ENCODE measurements at regions not wholly inside any gene's neighbourhood (a gene's known extent, or its start where the extent isn't known, plus 50 kb on each side); places are given as distances from the start of the nearest gene placed in this dataset.

DNA sequence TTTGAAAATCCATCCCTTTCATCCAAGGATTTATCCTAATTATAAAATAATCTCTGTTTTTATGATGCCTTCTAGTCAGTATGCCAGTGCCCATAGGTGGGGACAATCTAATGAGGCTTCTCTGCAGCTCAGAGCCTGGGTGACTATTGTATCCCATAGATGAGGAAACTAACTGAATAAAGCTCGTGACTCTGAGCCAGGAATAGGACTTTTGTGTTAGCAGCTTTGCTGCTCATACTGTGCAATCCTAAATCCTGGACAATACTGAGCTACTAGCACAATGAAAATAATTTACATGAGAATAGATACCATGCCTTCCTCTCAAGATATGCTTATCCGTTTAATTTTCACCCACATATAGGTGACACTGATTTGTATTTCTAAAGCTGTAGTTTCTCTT lies 443.0 kb downstream of the PLK2 start:
- Histone ChIP-seq H3K4me1 (ENCODE audit: insufficient read depth, low read length) (no peaks in the 10 kb centered on the region), H3K9me3 (ENCODE audit: insufficient read depth, low read length, severe bottlenecking) (no peaks in the 10 kb centered on the region), H2AFZ (ENCODE audit: low read depth, low read length) (no peak overlapping the region), H3K36me3 (ENCODE audit: insufficient read depth, low read length) (no peaks in the 10 kb centered on the region), H3K4me3 (ENCODE audit: low read depth in 1 of 2, low read length in 2 of 2) (no peak overlapping the region), H3K9ac (ENCODE audit: low read depth, low read length) (no peak overlapping the region), H3K27me3 (ENCODE audit: insufficient read depth, low read length, poor library complexity) (no peaks in the 10 kb centered on the region), H3K27ac (ENCODE audit: low read length) (no peak overlapping the region), H3K4me2 (ENCODE audit: insufficient read depth, low read length) (no peak overlapping the region), H3K79me2 (ENCODE audit: insufficient read depth, low read length) (no peaks in the 10 kb centered on the region), H4K20me1 (ENCODE audit: insufficient read depth, low read length) (no peaks in the 10 kb centered on the region)
- no peak for DNase-seq
- ATAC-seq (ENCODE audit: insufficient read depth, low read depth), result no peak
- TF ChIP-seq EZH2 (IDR thresholded peaks at IDR 0.05; ENCODE audit: borderline replicate concordance, low read depth, low read length, severe bottlenecking), result no peak
- TF ChIP-seq, protein P1, sequence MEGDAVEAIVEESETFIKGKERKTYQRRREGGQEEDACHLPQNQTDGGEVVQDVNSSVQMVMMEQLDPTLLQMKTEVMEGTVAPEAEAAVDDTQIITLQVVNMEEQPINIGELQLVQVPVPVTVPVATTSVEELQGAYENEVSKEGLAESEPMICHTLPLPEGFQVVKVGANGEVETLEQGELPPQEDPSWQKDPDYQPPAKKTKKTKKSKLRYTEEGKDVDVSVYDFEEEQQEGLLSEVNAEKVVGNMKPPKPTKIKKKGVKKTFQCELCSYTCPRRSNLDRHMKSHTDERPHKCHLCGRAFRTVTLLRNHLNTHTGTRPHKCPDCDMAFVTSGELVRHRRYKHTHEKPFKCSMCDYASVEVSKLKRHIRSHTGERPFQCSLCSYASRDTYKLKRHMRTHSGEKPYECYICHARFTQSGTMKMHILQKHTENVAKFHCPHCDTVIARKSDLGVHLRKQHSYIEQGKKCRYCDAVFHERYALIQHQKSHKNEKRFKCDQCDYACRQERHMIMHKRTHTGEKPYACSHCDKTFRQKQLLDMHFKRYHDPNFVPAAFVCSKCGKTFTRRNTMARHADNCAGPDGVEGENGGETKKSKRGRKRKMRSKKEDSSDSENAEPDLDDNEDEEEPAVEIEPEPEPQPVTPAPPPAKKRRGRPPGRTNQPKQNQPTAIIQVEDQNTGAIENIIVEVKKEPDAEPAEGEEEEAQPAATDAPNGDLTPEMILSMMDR (IDR thresholded peaks at IDR 0.05; ENCODE audit: borderline replicate concordance, extremely low read depth, low read length, poor library complexity, severe bottlenecking), result no peak

DNA sequence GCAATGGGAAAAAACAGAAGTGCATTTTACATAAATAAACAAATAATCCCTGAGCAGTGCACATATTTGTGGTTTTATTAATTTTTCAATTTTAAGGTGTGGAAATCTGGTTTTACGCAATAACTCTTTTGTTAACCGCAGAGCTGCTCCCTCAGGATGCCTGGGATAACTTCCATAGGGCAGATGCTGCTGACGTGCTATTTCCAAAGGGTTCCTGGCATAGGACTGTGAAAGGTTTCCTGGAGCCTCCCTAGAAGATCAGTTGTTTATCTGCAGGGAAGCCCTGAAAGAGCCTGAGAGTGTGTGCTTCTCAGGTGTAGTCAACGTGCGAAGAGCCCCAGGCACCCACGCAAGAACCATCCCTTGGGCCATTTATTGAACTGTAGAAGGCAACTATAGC lies 443.5 kb downstream of the PLK2 start:
- no peak overlapping the region for H3K9ac ChIP-seq (ENCODE audit: low read depth, low read length)
- no peak overlapping the region for H2AFZ ChIP-seq (ENCODE audit: low read depth, low read length)
- H3K4me1 ChIP-seq (ENCODE audit: insufficient read depth, low read length), result no peaks in the 10 kb centered on the region
- no peak overlapping the region for H3K27ac ChIP-seq (ENCODE audit: low read length)
- ATAC-seq (ENCODE audit: insufficient read depth, low read depth), result no peak
- H4K20me1 ChIP-seq (ENCODE audit: insufficient read depth, low read length), result no peaks in the 10 kb centered on the region
- H3K27me3 ChIP-seq (ENCODE audit: insufficient read depth, low read length, poor library complexity), result no peaks in the 10 kb centered on the region
- no peaks in the 10 kb centered on the region for H3K79me2 ChIP-seq (ENCODE audit: insufficient read depth, low read length)
- no peaks in the 10 kb centered on the region for H3K36me3 ChIP-seq (ENCODE audit: insufficient read depth, low read length)
- no peak overlapping the region for H3K4me2 ChIP-seq (ENCODE audit: insufficient read depth, low read length)
- no peak for DNase-seq
- no peaks in the 10 kb centered on the region for H3K9me3 ChIP-seq (ENCODE audit: insufficient read depth, low read length, severe bottlenecking)
- no peak overlapping the region for H3K4me3 ChIP-seq (ENCODE audit: low read depth in 1 of 2, low read length in 2 of 2)
- TF ChIP-seq, protein P1 (IDR thresholded peaks at IDR 0.05; ENCODE audit: borderline replicate concordance, extremely low read depth, low read length, poor library complexity, severe bottlenecking), result no peak

DNA sequence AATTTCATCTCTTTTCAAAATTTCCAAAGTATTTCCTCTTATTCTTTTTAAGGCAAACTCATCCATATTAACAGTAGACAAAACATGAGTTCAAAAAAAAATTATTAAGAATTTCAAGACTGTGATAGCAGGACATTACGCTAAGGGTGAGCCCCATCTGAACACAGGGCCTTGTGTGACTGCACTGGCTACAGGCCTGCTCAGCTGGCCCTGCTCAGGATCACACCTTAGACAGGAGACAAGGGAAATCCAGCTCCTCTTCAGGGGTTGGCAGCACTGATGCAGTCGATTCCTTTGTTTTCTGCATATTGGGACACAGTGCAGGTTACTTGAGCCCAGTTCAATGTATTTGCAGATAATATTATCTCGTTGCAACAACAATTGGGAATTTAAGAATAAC lies 444.7 kb downstream of the PLK2 start:
- H3K4me1 ChIP-seq (ENCODE audit: insufficient read depth, low read length), result no peaks in the 10 kb centered on the region
- no peaks in the 10 kb centered on the region for H3K9me3 ChIP-seq (ENCODE audit: insufficient read depth, low read length, severe bottlenecking)
- no peak overlapping the region for H2AFZ ChIP-seq (ENCODE audit: low read depth, low read length)
- H3K4me2 ChIP-seq (ENCODE audit: insufficient read depth, low read length), result no peak overlapping the region
- H3K9ac ChIP-seq (ENCODE audit: low read depth, low read length), result no peak overlapping the region
- ATAC-seq (ENCODE audit: insufficient read depth, low read depth) (no peak), DNase-seq (no peak)
- TF ChIP-seq, protein P1 (IDR thresholded peaks at IDR 0.05; ENCODE audit: borderline replicate concordance, extremely low read depth, low read length, poor library complexity, severe bottlenecking), result no peak
- TF ChIP-seq EZH2 (IDR thresholded peaks at IDR 0.05; ENCODE audit: borderline replicate concordance, low read depth, low read length, severe bottlenecking), result no peak
- H4K20me1 ChIP-seq (ENCODE audit: insufficient read depth, low read length), result no peaks in the 10 kb centered on the region
- H3K4me3 ChIP-seq (ENCODE audit: low read depth in 1 of 2, low read length in 2 of 2), result no peak overlapping the region
- H3K36me3 ChIP-seq (ENCODE audit: insufficient read depth, low read length), result no peaks in the 10 kb centered on the region
- H3K27ac ChIP-seq (ENCODE audit: low read length), result no peak overlapping the region
- H3K27me3 ChIP-seq (ENCODE audit: insufficient read depth, low read length, poor library complexity), result no peaks in the 10 kb centered on the region
- no peaks in the 10 kb centered on the region for H3K79me2 ChIP-seq (ENCODE audit: insufficient read depth, low read length)
